SH-SY5Y (cell line): ENCODE measurements at regions not wholly inside any gene's neighbourhood (a gene's known extent, or its start where the extent isn't known, plus 50 kb on each side); places are given as distances from the start of the nearest gene placed in this dataset.

Source experiments
- GATA2 ChIP-seq: IDR thresholded peaks from 2 replicates; pipeline ENCODE4 v1.6.1; 2011; ENCODE audit warnings: mild to moderate bottlenecking, low read depth, low read length
- GATA3 ChIP-seq: IDR thresholded peaks from 2 replicates; pipeline ENCODE4 v1.6.1; 2011; ENCODE audit warnings: low read depth, mild to moderate bottlenecking, low read length, moderate library complexity

DNA sequence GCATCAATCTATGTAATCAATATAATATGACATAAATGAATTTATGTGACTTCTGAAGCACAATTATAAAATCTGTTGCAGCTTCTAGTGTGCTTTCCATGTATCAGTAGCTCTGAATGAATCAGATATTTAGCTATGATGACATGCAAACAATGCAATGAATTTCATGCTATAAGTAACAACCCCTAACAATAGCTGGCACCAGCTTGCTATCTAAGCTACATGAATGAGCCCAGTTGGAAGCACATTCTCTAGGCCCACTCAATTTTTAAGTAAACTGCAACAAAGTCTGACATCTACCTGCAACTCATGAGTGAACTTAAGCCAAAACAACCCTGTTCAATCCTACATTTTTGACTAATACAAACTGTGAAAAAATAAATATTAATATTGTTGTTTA lies 507.3 kb upstream of the ROBO1 start:
- TF ChIP-seq GATA2, result no peak
- no peak for TF ChIP-seq GATA3
